Activated naive CD4-positive, alpha-beta T cell treated with anti-CD3 and anti-CD28 coated beads, Interleukin-2, amount 50 U/mL, for 16 hours (primary cell): ENCODE measurements at regions not wholly inside any gene's neighbourhood (a gene's known extent, or its start where the extent isn't known, plus 50 kb on each side); places are given as distances from the start of the nearest gene placed in this dataset.

ENCODE experiments used
- DNase-seq: peaks from one replicate; pipeline ENCODE4 v3.0.0-alpha.2; 2020

GRCh38 chr1:208552928-208553327, 308.7 kb upstream of the PLXNA2 start:
- DNase-seq, result no peak

- no peak for DNase-seq
Observed at GRCh38 chr1:208556461-208556860, 312.3 kb upstream of the PLXNA2 start.

- DNase-seq, result no peak
Observed at GRCh38 chr1:208557046-208557722, 313.0 kb upstream of the PLXNA2 start.

- DNase-seq, result no peak
Observed at GRCh38 chr1:208557723-208558094, 313.5 kb upstream of the PLXNA2 start.

GRCh38 chr1:208559597-208560329, 315.6 kb upstream of the PLXNA2 start:
- no peak for DNase-seq

- no peak for DNase-seq
Observed at GRCh38 chr1:208562151-208562960, 318.2 kb upstream of the PLXNA2 start.

GRCh38 chr1:208564466-208564865, 320.3 kb upstream of the PLXNA2 start:
- DNase-seq, result no peak

- DNase-seq, result no peak
Observed at GRCh38 chr1:208565756-208566440, 321.7 kb upstream of the PLXNA2 start.

- no peak for DNase-seq
Observed at GRCh38 chr1:208569181-208569580, 325.0 kb upstream of the PLXNA2 start.

- DNase-seq, result no peak
Observed at GRCh38 chr1:208570362-208570761, 326.2 kb upstream of the PLXNA2 start.

- no peak for DNase-seq
Observed at GRCh38 chr1:208576425-208576824, 332.2 kb upstream of the PLXNA2 start.

- no peak for DNase-seq
Observed at GRCh38 chr1:208577381-208577905, 333.3 kb upstream of the PLXNA2 start.

- no peak for DNase-seq
Observed at GRCh38 chr1:208581209-208581608, 337.0 kb upstream of the PLXNA2 start.

GRCh38 chr1:208581667-208582066, 337.5 kb upstream of the PLXNA2 start:
- no peak for DNase-seq

- no peak for DNase-seq
Observed at GRCh38 chr1:208584167-208584755, 340.1 kb upstream of the PLXNA2 start.

GRCh38 chr1:208587110-208587509, 342.9 kb upstream of the PLXNA2 start:
- DNase-seq, result no peak

- no peak for DNase-seq
Observed at GRCh38 chr1:208593306-208594006, 349.3 kb upstream of the PLXNA2 start.

- no peak for DNase-seq
Observed at GRCh38 chr1:208595236-208595635, 351.1 kb upstream of the PLXNA2 start.

GRCh38 chr1:208595745-208596144, 351.6 kb upstream of the PLXNA2 start:
- no peak for DNase-seq

GRCh38 chr1:208597571-208597970, 353.4 kb upstream of the PLXNA2 start:
- DNase-seq, result no peak

GRCh38 chr1:208598021-208598420, 353.8 kb upstream of the PLXNA2 start:
- DNase-seq, result no peak

- no peak for DNase-seq
Observed at GRCh38 chr1:208599063-208599462, 354.9 kb upstream of the PLXNA2 start.
